HCT116 (cell line): ENCODE measurements at regions not wholly inside any gene's neighbourhood (a gene's known extent, or its start where the extent isn't known, plus 50 kb on each side); places are given as distances from the start of the nearest gene placed in this dataset.

Experiments
- CBX3 ChIP-seq: IDR thresholded peaks from 2 replicates; pipeline ENCODE4 v1.6.1; 2012; ENCODE audit warnings: low read depth
- FOSL1 ChIP-seq: IDR thresholded peaks from 2 replicates; pipeline ENCODE4 v1.6.1; 2012; ENCODE audit warnings: low read depth

GRCh38 chr12:23096321-23096720 is 471.4 kb downstream of the ETNK1 start:
- TF ChIP-seq CBX3: no peak
- no peak for TF ChIP-seq FOSL1
